ENCODE measurements at regions not wholly inside any gene's neighbourhood (a gene's known extent, or its start where the extent isn't known, plus 50 kb on each side); places are given as distances from the start of the nearest gene placed in this dataset.

- TF ChIP-seq CTCF (IDR thresholded peaks at IDR 0.05), result no peak
- Histone ChIP-seq H3K36me3 (ENCODE audit: low read depth) (no peaks in the 10 kb centered on the region), H3K9me3 (no peaks in the 10 kb centered on the region), H3K4me1 (ENCODE audit: low read depth) (no peaks in the 10 kb centered on the region), H3K4me3 (no peak overlapping the region)
- no peak for ATAC-seq
- no peak for DNase-seq
- intact Hi-C loops (cut with DNase I, micrococcal nuclease), result no loop called here
Observed at GRCh38 chr3:498487-498886, 301.9 kb downstream of the CHL1 start.

GRCh38 chr3:499001-499761 is 302.6 kb downstream of the CHL1 start:
- Histone ChIP-seq H3K4me3 (no peak overlapping the region), H3K9me3 (no peaks in the 10 kb centered on the region), H3K4me1 (ENCODE audit: low read depth) (no peaks in the 10 kb centered on the region), H3K36me3 (ENCODE audit: low read depth) (no peaks in the 10 kb centered on the region)
- no peak for ATAC-seq
- no peak for DNase-seq
- TF ChIP-seq CTCF (IDR thresholded peaks at IDR 0.05), result no peak
- intact Hi-C loops (cut with DNase I, micrococcal nuclease), result no loop called here

- intact Hi-C loops (cut with DNase I, micrococcal nuclease), result no loop called here
- H3K4me1 ChIP-seq (ENCODE audit: low read depth), result no peaks in the 10 kb centered on the region
- H3K4me3 ChIP-seq, result no peak overlapping the region
- peaks cover 4% of the 10 kb centered on the region for H3K9me3 ChIP-seq
- no peak for DNase-seq
- TF ChIP-seq CTCF (IDR thresholded peaks at IDR 0.05), result no peak
- ATAC-seq, result no peak
- H3K36me3 ChIP-seq (ENCODE audit: low read depth), result no peaks in the 10 kb centered on the region
Observed at GRCh38 chr3:502486-502885, 305.9 kb downstream of the CHL1 start.

GRCh38 chr3:513301-513700 is 316.7 kb downstream of the CHL1 start:
- ATAC-seq (no peak), DNase-seq (no peak)
- H3K4me1 ChIP-seq (ENCODE audit: low read depth), result no peaks in the 10 kb centered on the region
- TF ChIP-seq CTCF (IDR thresholded peaks at IDR 0.05), result no peak
- no peaks in the 10 kb centered on the region for H3K36me3 ChIP-seq (ENCODE audit: low read depth)
- no peaks in the 10 kb centered on the region for H3K9me3 ChIP-seq
- intact Hi-C loops (cut with DNase I, micrococcal nuclease), result no loop called here
- H3K4me3 ChIP-seq, result no peak overlapping the region

GRCh38 chr3:514192-514591 is 317.6 kb downstream of the CHL1 start:
- intact Hi-C loops (cut with DNase I, micrococcal nuclease), result no loop called here
- Histone ChIP-seq H3K36me3 (ENCODE audit: low read depth) (no peaks in the 10 kb centered on the region), H3K4me3 (no peak overlapping the region), H3K4me1 (ENCODE audit: low read depth) (no peaks in the 10 kb centered on the region), H3K9me3 (no peaks in the 10 kb centered on the region)
- no peak for ATAC-seq
- TF ChIP-seq CTCF (IDR thresholded peaks at IDR 0.05), result no peak
- no peak for DNase-seq

- intact Hi-C loops (cut with DNase I, micrococcal nuclease), result no loop called here
- no peak for TF ChIP-seq CTCF (IDR thresholded peaks at IDR 0.05)
- ATAC-seq (no peak), DNase-seq (no peak)
- Histone ChIP-seq H3K36me3 (ENCODE audit: low read depth) (no peaks in the 10 kb centered on the region), H3K4me3 (no peak overlapping the region), H3K9me3 (no peaks in the 10 kb centered on the region), H3K4me1 (ENCODE audit: low read depth) (no peaks in the 10 kb centered on the region)
Observed at GRCh38 chr3:519026-519425, 322.5 kb downstream of the CHL1 start.

Data from mucosa of descending colon (tissue), 3 donors.